ENCODE measurements at regions not wholly inside any gene's neighbourhood (a gene's known extent, or its start where the extent isn't known, plus 50 kb on each side); places are given as distances from the start of the nearest gene placed in this dataset.

- Histone ChIP-seq H3K14ac (ENCODE audit: low read length) (no peak overlapping the region), H3K9me3 (ENCODE audit: insufficient read depth, low read depth, low read length) (no peaks in the 10 kb centered on the region), H2BK12ac (ENCODE audit: low read length) (no peak overlapping the region), H4K12ac (ENCODE audit: low read depth, low read length) (no peak overlapping the region), H3K18ac (ENCODE audit: low read length) (no peak overlapping the region), H3K79me1 (ENCODE audit: low read length) (no peaks in the 10 kb centered on the region), H3K27me3 (ENCODE audit: insufficient read depth, low read length) (no peaks in the 10 kb centered on the region), H3K4ac (ENCODE audit: low read depth, low read length) (no peak overlapping the region), H3K9ac (ENCODE audit: low read length) (no peak overlapping the region), H3K4me3 (ENCODE audit: low read depth, low read length) (no peak overlapping the region), H3K23ac (ENCODE audit: low read length) (no peak overlapping the region), H4K8ac (ENCODE audit: low read depth, low read length) (no peak overlapping the region), H3K27ac (ENCODE audit: low read depth, low read length) (no peak overlapping the region), H2AK5ac (ENCODE audit: low read length) (no peak overlapping the region), H2BK5ac (ENCODE audit: low read depth, low read length, poor library complexity) (no peak overlapping the region), H2BK120ac (ENCODE audit: insufficient read depth, low read length, poor library complexity) (no peak overlapping the region), H3K79me2 (ENCODE audit: control insufficient read depth, insufficient read depth, low read length, poor library complexity) (no peaks in the 10 kb centered on the region), H3K4me1 (ENCODE audit: control insufficient read depth in 1 of 2, insufficient read depth in 2 of 2, low read length in 2 of 2) (no peaks in the 10 kb centered on the region), H2AFZ (ENCODE audit: insufficient read depth, low read length, poor library complexity) (no peak overlapping the region), H4K91ac (ENCODE audit: low read depth, low read length) (no peak overlapping the region), H3K36me3 (ENCODE audit: control insufficient read depth in 1 of 2, insufficient read depth in 2 of 2, low read length in 2 of 2) (no peaks in the 10 kb centered on the region), H3K4me2 (ENCODE audit: low read length) (no peak overlapping the region)
- no peak for DNase-seq
- no CpG with 5 or more reads among the region's 4 CpGs for WGBS (ENCODE audit: extremely low coverage, insufficient coverage, insufficient read length)
Measured at GRCh38 chr15:29448320-29448719, 178.7 kb upstream of the NSMCE3 start.

GRCh38 chr15:29446480-29446879 lies 176.9 kb upstream of the NSMCE3 start:
- H3K4me2 ChIP-seq (ENCODE audit: low read length): no peak overlapping the region
- H2AK5ac ChIP-seq (ENCODE audit: low read length): no peak overlapping the region
- H3K14ac ChIP-seq (ENCODE audit: low read length): no peak overlapping the region
- H4K91ac ChIP-seq (ENCODE audit: low read depth, low read length): no peak overlapping the region
- H3K27me3 ChIP-seq (ENCODE audit: insufficient read depth, low read length): no peaks in the 10 kb centered on the region
- H2BK5ac ChIP-seq (ENCODE audit: low read depth, low read length, poor library complexity): no peak overlapping the region
- no peaks in the 10 kb centered on the region for H3K4me1 ChIP-seq (ENCODE audit: control insufficient read depth in 1 of 2, insufficient read depth in 2 of 2, low read length in 2 of 2)
- H3K4ac ChIP-seq (ENCODE audit: low read depth, low read length): no peak overlapping the region
- no peaks in the 10 kb centered on the region for H3K79me1 ChIP-seq (ENCODE audit: low read length)
- WGBS (ENCODE audit: extremely low coverage, insufficient coverage, insufficient read length): no CpG with 5 or more reads among the region's 3 CpGs
- no peak overlapping the region for H2BK12ac ChIP-seq (ENCODE audit: low read length)
- no peak for DNase-seq
- H2BK120ac ChIP-seq (ENCODE audit: insufficient read depth, low read length, poor library complexity): no peak overlapping the region
- H3K18ac ChIP-seq (ENCODE audit: low read length): no peak overlapping the region
- H3K36me3 ChIP-seq (ENCODE audit: control insufficient read depth in 1 of 2, insufficient read depth in 2 of 2, low read length in 2 of 2): no peaks in the 10 kb centered on the region
- H3K23ac ChIP-seq (ENCODE audit: low read length): no peak overlapping the region
- H3K27ac ChIP-seq (ENCODE audit: low read depth, low read length): no peak overlapping the region
- H4K8ac ChIP-seq (ENCODE audit: low read depth, low read length): no peak overlapping the region
- H3K9ac ChIP-seq (ENCODE audit: low read length): no peak overlapping the region
- H3K9me3 ChIP-seq (ENCODE audit: insufficient read depth, low read depth, low read length): no peaks in the 10 kb centered on the region
- no peaks in the 10 kb centered on the region for H3K79me2 ChIP-seq (ENCODE audit: control insufficient read depth, insufficient read depth, low read length, poor library complexity)
- no peak overlapping the region for H4K12ac ChIP-seq (ENCODE audit: low read depth, low read length)
- H3K4me3 ChIP-seq (ENCODE audit: low read depth, low read length): no peak overlapping the region
- no peak overlapping the region for H2AFZ ChIP-seq (ENCODE audit: insufficient read depth, low read length, poor library complexity)

GRCh38 chr15:29442532-29442931 lies 172.9 kb upstream of the NSMCE3 start:
- no peak overlapping the region for H3K14ac ChIP-seq (ENCODE audit: low read length)
- H3K79me1 ChIP-seq (ENCODE audit: low read length): peaks cover 12% of the 10 kb centered on the region
- no peak overlapping the region for H4K12ac ChIP-seq (ENCODE audit: low read depth, low read length)
- no peak overlapping the region for H2AK5ac ChIP-seq (ENCODE audit: low read length)
- H3K4ac ChIP-seq (ENCODE audit: low read depth, low read length): no peak overlapping the region
- H3K9ac ChIP-seq (ENCODE audit: low read length): no peak overlapping the region
- H3K27me3 ChIP-seq (ENCODE audit: insufficient read depth, low read length): no peaks in the 10 kb centered on the region
- no CpG with 5 or more reads among the region's 5 CpGs for WGBS (ENCODE audit: extremely low coverage, insufficient coverage, insufficient read length)
- no peak overlapping the region for H2BK120ac ChIP-seq (ENCODE audit: insufficient read depth, low read length, poor library complexity)
- H4K8ac ChIP-seq (ENCODE audit: low read depth, low read length): no peak overlapping the region
- no peaks in the 10 kb centered on the region for H3K36me3 ChIP-seq (ENCODE audit: control insufficient read depth in 1 of 2, insufficient read depth in 2 of 2, low read length in 2 of 2)
- no peak overlapping the region for H3K18ac ChIP-seq (ENCODE audit: low read length)
- no peak overlapping the region for H4K91ac ChIP-seq (ENCODE audit: low read depth, low read length)
- H3K4me1 ChIP-seq (ENCODE audit: control insufficient read depth in 1 of 2, insufficient read depth in 2 of 2, low read length in 2 of 2): peaks cover 9 to 19% of the 10 kb centered on the region in 2 experiments
- H2AFZ ChIP-seq (ENCODE audit: insufficient read depth, low read length, poor library complexity): no peak overlapping the region
- H3K27ac ChIP-seq (ENCODE audit: low read depth, low read length): no peak overlapping the region
- no peaks in the 10 kb centered on the region for H3K79me2 ChIP-seq (ENCODE audit: control insufficient read depth, insufficient read depth, low read length, poor library complexity)
- DNase-seq: no peak
- no peak overlapping the region for H2BK5ac ChIP-seq (ENCODE audit: low read depth, low read length, poor library complexity)
- no peak overlapping the region for H3K4me3 ChIP-seq (ENCODE audit: low read depth, low read length)
- no peak overlapping the region for H2BK12ac ChIP-seq (ENCODE audit: low read length)
- no peak overlapping the region for H3K23ac ChIP-seq (ENCODE audit: low read length)
- H3K9me3 ChIP-seq (ENCODE audit: insufficient read depth, low read depth, low read length): no peaks in the 10 kb centered on the region
- no peak overlapping the region for H3K4me2 ChIP-seq (ENCODE audit: low read length)

GRCh38 chr15:29440541-29440940 lies 170.9 kb upstream of the NSMCE3 start:
- no peak overlapping the region for H2BK12ac ChIP-seq (ENCODE audit: low read length)
- no CpG with 5 or more reads among the region's 7 CpGs for WGBS (ENCODE audit: extremely low coverage, insufficient coverage, insufficient read length)
- H3K36me3 ChIP-seq (ENCODE audit: control insufficient read depth in 1 of 2, insufficient read depth in 2 of 2, low read length in 2 of 2): no peaks in the 10 kb centered on the region
- no peak overlapping the region for H3K4me2 ChIP-seq (ENCODE audit: low read length)
- no peak overlapping the region for H3K18ac ChIP-seq (ENCODE audit: low read length)
- DNase-seq: no peak
- no peak overlapping the region for H2BK5ac ChIP-seq (ENCODE audit: low read depth, low read length, poor library complexity)
- peaks cover 9 to 23% of the 10 kb centered on the region in 2 experiments for H3K4me1 ChIP-seq (ENCODE audit: control insufficient read depth in 1 of 2, insufficient read depth in 2 of 2, low read length in 2 of 2)
- H4K12ac ChIP-seq (ENCODE audit: low read depth, low read length): no peak overlapping the region
- H3K9me3 ChIP-seq (ENCODE audit: insufficient read depth, low read depth, low read length): no peaks in the 10 kb centered on the region
- no peak overlapping the region for H4K8ac ChIP-seq (ENCODE audit: low read depth, low read length)
- no peak overlapping the region for H3K14ac ChIP-seq (ENCODE audit: low read length)
- no peak overlapping the region for H2AK5ac ChIP-seq (ENCODE audit: low read length)
- H3K79me2 ChIP-seq (ENCODE audit: control insufficient read depth, insufficient read depth, low read length, poor library complexity): no peaks in the 10 kb centered on the region
- H2AFZ ChIP-seq (ENCODE audit: insufficient read depth, low read length, poor library complexity): no peak overlapping the region
- H4K91ac ChIP-seq (ENCODE audit: low read depth, low read length): no peak overlapping the region
- H3K23ac ChIP-seq (ENCODE audit: low read length): no peak overlapping the region
- H3K79me1 ChIP-seq (ENCODE audit: low read length): peaks cover 12% of the 10 kb centered on the region
- no peak overlapping the region for H3K27ac ChIP-seq (ENCODE audit: low read depth, low read length)
- H3K27me3 ChIP-seq (ENCODE audit: insufficient read depth, low read length): no peaks in the 10 kb centered on the region
- H3K4ac ChIP-seq (ENCODE audit: low read depth, low read length): no peak overlapping the region
- H3K9ac ChIP-seq (ENCODE audit: low read length): no peak overlapping the region
- H3K4me3 ChIP-seq (ENCODE audit: low read depth, low read length): no peak overlapping the region
- H2BK120ac ChIP-seq (ENCODE audit: insufficient read depth, low read length, poor library complexity): no peak overlapping the region
